ENCODE measurements at regions not wholly inside any gene's neighbourhood (a gene's known extent, or its start where the extent isn't known, plus 50 kb on each side); places are given as distances from the start of the nearest gene placed in this dataset.

- no peak for DNase-seq (ENCODE audit: low read depth)
Observed at GRCh38 chr7:67553378-67553777, 556.7 kb downstream of the TYW1 start.

- no peak for DNase-seq (ENCODE audit: low read depth)
Observed at GRCh38 chr7:67554986-67555385, 558.4 kb downstream of the TYW1 start.

- no peak for DNase-seq (ENCODE audit: low read depth)
Observed at GRCh38 chr7:67564959-67565358, 568.3 kb downstream of the TYW1 start.

- DNase-seq (ENCODE audit: low read depth), result no peak
Observed at GRCh38 chr7:67566101-67566500, 569.5 kb downstream of the TYW1 start.

- no peak for DNase-seq (ENCODE audit: low read depth)
Observed at GRCh38 chr7:67571026-67571545, 574.5 kb downstream of the TYW1 start.

- DNase-seq (ENCODE audit: low read depth), result no peak
Observed at GRCh38 chr7:67573639-67574038, 577.0 kb downstream of the TYW1 start.

GRCh38 chr7:67588631-67589030 is 592.0 kb downstream of the TYW1 start:
- no peak for DNase-seq (ENCODE audit: low read depth)

- no peak for DNase-seq (ENCODE audit: low read depth)
Observed at GRCh38 chr7:67589183-67589582, 592.5 kb downstream of the TYW1 start.

GRCh38 chr7:67590649-67591048 is 594.0 kb downstream of the TYW1 start:
- no peak for DNase-seq (ENCODE audit: low read depth)

- no peak for DNase-seq (ENCODE audit: low read depth)
Observed at GRCh38 chr7:67593794-67594193, 597.2 kb downstream of the TYW1 start.

GRCh38 chr7:67595431-67596180 is 599.0 kb downstream of the TYW1 start:
- DNase-seq (ENCODE audit: low read depth), result no peak

GRCh38 chr7:67597161-67597560 is 600.5 kb downstream of the TYW1 start:
- no peak for DNase-seq (ENCODE audit: low read depth)

- no peak for DNase-seq (ENCODE audit: low read depth)
Observed at GRCh38 chr7:67598469-67598868, 601.8 kb downstream of the TYW1 start.

GRCh38 chr7:67599331-67600062 is 602.9 kb downstream of the TYW1 start:
- no peak for DNase-seq (ENCODE audit: low read depth)

- no peak for DNase-seq (ENCODE audit: low read depth)
Observed at GRCh38 chr7:67602246-67602887, 605.7 kb downstream of the TYW1 start.

- no peak for DNase-seq (ENCODE audit: low read depth)
Observed at GRCh38 chr7:67604461-67605386, 608.1 kb downstream of the TYW1 start.

GRCh38 chr7:67608806-67609205 is 612.2 kb downstream of the TYW1 start:
- no peak for DNase-seq (ENCODE audit: low read depth)

- DNase-seq (ENCODE audit: low read depth), result no peak
Observed at GRCh38 chr7:67610897-67611296, 614.3 kb downstream of the TYW1 start.

- no peak for DNase-seq (ENCODE audit: low read depth)
Observed at GRCh38 chr7:67614843-67615242, 618.2 kb downstream of the TYW1 start.

GRCh38 chr7:67616517-67616916 is 619.9 kb downstream of the TYW1 start:
- no peak for DNase-seq (ENCODE audit: low read depth)

GRCh38 chr7:67618556-67619162 is 622.0 kb downstream of the TYW1 start:
- no peak for DNase-seq (ENCODE audit: low read depth)

Data from fibroblast of gingiva (primary cell).